GM10266 (cell line): ENCODE measurements at regions not wholly inside any gene's neighbourhood (a gene's known extent, or its start where the extent isn't known, plus 50 kb on each side); places are given as distances from the start of the nearest gene placed in this dataset.
"Not testable (repeated sequence)": the region's sequence is repeated elsewhere in the genome, so short reads cannot be mapped to it uniquely, and the experiment has no call there.

Experiments used
- DNase-seq: peaks from one replicate; pipeline ENCODE4 v3.0.0; 2012; ENCODE audit errors: extremely low spot score
- CTCF ChIP-seq: IDR thresholded peaks from 2 replicates; pipeline ENCODE4 v1.5.1; 2012; ENCODE audit warnings: mild to moderate bottlenecking, low read depth; ENCODE audit not compliant: control insufficient read depth, insufficient read depth; ENCODE audit errors: missing control alignments

GRCh38 chr5:174901336-174901735 lies 177.0 kb downstream of the MSX2 start:
- DNase-seq, result no peak
- TF ChIP-seq CTCF, result no peak

- no peak for TF ChIP-seq CTCF
- DNase-seq, result no peak
Observed at GRCh38 chr5:174900240-174900865, 176.0 kb downstream of the MSX2 start.

GRCh38 chr5:174897281-174897950 lies 173.0 kb downstream of the MSX2 start:
- no peak for TF ChIP-seq CTCF
- no peak for DNase-seq

GRCh38 chr5:174895360-174895759 lies 171.0 kb downstream of the MSX2 start:
- no peak for TF ChIP-seq CTCF
- DNase-seq, result no peak

- TF ChIP-seq CTCF, result no peak
- DNase-seq, result no peak
Observed at GRCh38 chr5:174892742-174893141, 168.4 kb downstream of the MSX2 start.

- DNase-seq, result not testable (repeated sequence)
Observed at GRCh38 chr5:174880412-174881200, 156.2 kb downstream of the MSX2 start.

GRCh38 chr5:174877987-174878386 lies 153.6 kb downstream of the MSX2 start:
- TF ChIP-seq CTCF, result no peak
- no peak for DNase-seq

- DNase-seq, result no peak
- TF ChIP-seq CTCF, result no peak
Observed at GRCh38 chr5:174872271-174872670, 147.9 kb downstream of the MSX2 start.
